Stimulated activated effector memory CD8-positive, alpha-beta T cell treated with anti-CD3 and anti-CD28 coated beads, Interleukin-12 subunit alpha, Interleukin-12 subunit beta, amount 100 ng/mL, for 72 hours (primary cell): ENCODE measurements at regions not wholly inside any gene's neighbourhood (a gene's known extent, or its start where the extent isn't known, plus 50 kb on each side); places are given as distances from the start of the nearest gene placed in this dataset.
"Not testable (repeated sequence)": the region's sequence is repeated elsewhere in the genome, so short reads cannot be mapped to it uniquely, and the experiment has no call there.

Experiments
- ATAC-seq: fragments of 150-1000 bp; cut with Tn5 transposase; 2 replicates; pipeline ENCODE4 v1.10.0; 2021
- DNase-seq, 2 donors: peaks; one replicate each; pipeline ENCODE4 v3.0.0; 2021 to 2022; ENCODE audit warnings: low spot score in 2 of 2
- H3K27ac Mint-ChIP-seq: one replicate; pipeline ENCODE4 v1.8.0; 2022; ENCODE audit warnings: mild to moderate bottlenecking, mixed read lengths
- H3K36me3 Mint-ChIP-seq: one replicate; pipeline ENCODE4 v1.8.0; 2022; ENCODE audit warnings: mild to moderate bottlenecking, mixed read lengths
- H3K4me1 Mint-ChIP-seq: one replicate; pipeline ENCODE4 v1.8.0; 2022; ENCODE audit warnings: mixed read lengths
- H3K4me3 Mint-ChIP-seq: one replicate; pipeline ENCODE4 v1.8.0; 2022; ENCODE audit warnings: mild to moderate bottlenecking, mixed read lengths
- H3K9me3 Mint-ChIP-seq: one replicate; pipeline ENCODE4 v1.8.0; 2022; ENCODE audit warnings: mixed read lengths

DNA sequence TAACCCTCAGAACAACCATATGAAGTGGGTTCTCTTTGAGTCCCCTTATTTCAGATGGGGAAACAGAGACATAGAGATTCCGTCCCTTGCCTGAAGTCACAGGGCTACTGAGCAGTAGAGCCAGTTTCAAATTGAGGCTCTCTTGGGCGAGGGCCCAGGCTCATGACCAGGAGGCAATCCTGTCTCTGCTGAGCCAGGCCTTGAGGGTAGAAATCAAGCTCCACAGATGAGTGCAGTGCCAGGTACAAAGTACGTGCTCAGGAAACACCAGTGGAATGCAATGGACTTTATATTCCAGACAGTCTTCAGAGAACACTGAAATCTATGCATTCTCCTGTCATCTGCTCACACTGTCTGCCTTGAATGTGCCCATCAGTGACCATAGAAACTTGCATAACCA lies 291.7 kb upstream of the MAF start:
- Mint-ChIP-seq H3K4me3 (no peak overlapping the region), H3K36me3 (no peaks in the 10 kb centered on the region), H3K27ac (no peak overlapping the region), H3K9me3 (peaks cover 3% of the 10 kb centered on the region), H3K4me1 (no peaks in the 10 kb centered on the region)
- no peak for DNase-seq
- no peak for ATAC-seq

DNA sequence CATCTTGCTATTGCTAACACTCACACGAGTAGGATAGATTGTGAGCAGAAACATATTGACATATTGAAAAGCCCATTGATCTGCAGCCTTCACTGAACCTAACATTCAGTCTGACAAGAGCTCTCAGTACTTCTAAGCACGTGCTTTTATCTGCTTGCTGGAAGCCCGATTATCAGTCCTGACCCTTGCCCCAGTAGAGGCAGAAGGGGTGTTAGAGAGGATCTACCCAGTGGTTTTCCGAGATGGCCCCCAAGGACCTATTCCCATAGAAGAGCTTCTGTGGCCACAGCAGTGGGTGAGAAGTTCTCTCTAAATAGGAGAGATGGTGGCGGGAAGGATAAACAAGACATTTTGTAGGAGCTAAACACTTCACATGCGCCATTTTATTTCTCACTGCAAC lies 290.9 kb upstream of the MAF start:
- ATAC-seq (no peak), DNase-seq (no peak)
- H3K4me3 Mint-ChIP-seq: no peak overlapping the region
- no peaks in the 10 kb centered on the region for H3K36me3 Mint-ChIP-seq
- H3K4me1 Mint-ChIP-seq: no peaks in the 10 kb centered on the region
- H3K27ac Mint-ChIP-seq: no peak overlapping the region
- H3K9me3 Mint-ChIP-seq: peaks cover 3% of the 10 kb centered on the region

DNA sequence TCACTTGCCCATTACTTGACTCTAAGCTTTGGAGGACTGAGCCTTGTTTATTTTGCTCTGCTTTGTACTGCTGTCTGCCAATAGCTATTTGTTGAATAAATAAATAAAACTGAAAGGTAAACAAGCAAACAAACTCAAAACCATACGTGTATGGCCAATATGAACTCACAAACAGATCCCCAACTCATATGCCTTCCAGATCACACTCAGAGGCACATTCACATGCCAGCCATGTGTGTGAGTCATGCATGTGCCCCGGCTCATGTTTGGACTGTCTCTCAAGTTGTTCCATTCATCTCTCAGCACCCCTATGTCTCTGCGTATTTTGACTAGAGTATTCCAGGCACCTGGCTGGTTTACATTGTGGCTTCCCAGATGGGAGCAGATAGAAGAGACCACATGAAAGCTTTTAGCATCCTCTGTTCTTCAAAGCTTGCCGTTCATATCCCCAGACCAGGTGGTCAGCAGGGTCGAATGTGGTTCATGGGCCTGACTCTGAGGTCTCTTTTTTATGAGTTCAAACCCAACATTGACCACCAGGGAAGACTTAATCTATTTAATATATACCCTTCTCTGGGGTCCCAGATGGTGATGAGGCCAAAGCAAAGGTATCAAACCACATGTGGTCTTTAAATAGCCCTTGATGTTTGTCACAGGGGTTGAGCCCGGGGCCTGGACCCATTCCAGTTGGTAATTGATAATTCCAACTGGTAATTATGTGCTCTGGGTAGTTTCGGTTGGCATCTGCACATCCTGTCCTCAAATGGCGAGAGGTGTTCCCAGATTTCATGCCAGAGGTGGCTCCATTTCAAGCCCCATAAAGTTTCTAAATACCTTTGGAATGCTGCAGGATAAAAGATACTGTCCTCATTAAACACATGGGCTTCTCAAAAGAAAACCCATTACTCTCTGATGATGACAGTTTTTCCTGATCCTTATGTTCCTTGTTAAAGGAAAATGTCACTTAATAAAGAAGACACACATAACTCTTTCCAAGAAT lies 287.3 kb upstream of the MAF start:
- ATAC-seq: no peak
- no peak overlapping the region for H3K27ac Mint-ChIP-seq
- no peaks in the 10 kb centered on the region for H3K36me3 Mint-ChIP-seq
- peaks cover 3% of the 10 kb centered on the region for H3K9me3 Mint-ChIP-seq
- H3K4me3 Mint-ChIP-seq: no peak overlapping the region
- H3K4me1 Mint-ChIP-seq: no peaks in the 10 kb centered on the region
- DNase-seq: no peak

DNA sequence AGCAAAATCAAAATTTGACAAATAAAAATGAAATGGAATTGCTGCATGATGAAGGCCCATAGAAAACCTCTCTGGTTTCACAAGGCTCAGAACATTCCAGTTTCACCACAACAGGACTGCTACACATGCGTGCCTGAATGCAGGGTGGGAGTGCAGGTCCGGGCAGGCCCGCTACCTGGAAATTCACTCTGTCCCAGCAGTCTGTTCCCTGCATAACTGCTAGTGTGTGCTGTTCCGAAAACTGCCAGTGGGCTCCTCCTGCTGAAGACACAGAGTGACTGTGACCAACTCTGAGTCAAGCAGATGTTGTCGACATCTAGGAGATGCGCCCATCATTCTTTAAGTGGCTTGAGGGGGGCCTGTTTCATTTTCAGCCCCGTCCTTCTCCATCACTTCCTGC lies 284.8 kb upstream of the MAF start:
- ATAC-seq (no peak), DNase-seq (no peak)
- Mint-ChIP-seq H3K36me3 (no peaks in the 10 kb centered on the region), H3K9me3 (no peaks in the 10 kb centered on the region), H3K4me1 (no peaks in the 10 kb centered on the region), H3K27ac (no peak overlapping the region), H3K4me3 (no peak overlapping the region)

DNA sequence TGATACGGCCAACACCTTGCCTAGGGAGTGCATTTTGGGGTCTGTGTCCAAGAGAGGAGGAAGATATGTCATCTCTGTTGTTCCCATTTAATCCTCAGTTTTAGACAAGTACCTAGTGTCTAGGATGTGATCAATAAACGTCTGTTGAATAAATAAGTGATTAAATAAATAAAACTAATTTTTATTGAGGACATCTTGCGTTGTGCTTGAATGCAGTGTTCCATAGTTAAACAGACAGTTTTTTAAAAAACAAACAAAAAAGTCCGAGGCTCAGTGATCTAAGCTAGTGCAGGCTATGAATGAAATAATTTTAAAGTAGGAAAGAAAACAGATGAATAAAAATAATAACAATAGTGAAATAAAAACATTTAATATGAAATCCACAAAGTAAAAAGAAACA lies 283.0 kb upstream of the MAF start:
- Mint-ChIP-seq H3K4me1 (no peaks in the 10 kb centered on the region), H3K9me3 (no peaks in the 10 kb centered on the region), H3K4me3 (no peak overlapping the region), H3K36me3 (no peaks in the 10 kb centered on the region), H3K27ac (no peak overlapping the region)
- no peak for DNase-seq
- no peak for ATAC-seq

DNA sequence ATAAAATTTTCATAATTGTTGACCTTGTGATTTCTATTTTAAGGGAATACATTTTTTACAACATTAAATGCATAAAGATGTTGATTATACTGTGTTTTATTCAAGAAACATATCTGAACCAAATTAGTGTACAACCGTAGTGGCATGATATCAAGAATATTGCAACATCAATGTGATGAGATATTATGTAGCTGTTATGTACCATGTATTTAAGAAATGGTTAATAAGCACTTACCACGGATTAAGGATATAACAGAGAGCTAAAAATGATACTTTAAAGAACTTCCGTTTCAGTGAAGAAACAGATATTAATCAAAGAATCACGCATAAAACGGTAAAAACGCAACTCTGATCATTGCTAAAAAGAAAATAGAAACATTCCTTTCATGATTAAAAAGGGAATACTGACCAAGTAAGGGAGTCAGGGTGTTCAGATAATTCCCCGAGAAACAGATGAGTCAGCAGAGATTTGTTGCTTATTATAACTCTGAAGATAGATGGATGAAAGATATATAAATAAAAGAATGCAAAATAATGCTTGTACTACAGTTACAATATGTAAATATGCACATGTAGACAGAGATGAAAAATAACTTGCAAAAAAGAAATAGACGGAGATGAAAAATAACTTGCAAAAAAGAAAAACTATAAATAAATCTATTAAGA lies 281.9 kb upstream of the MAF start:
- no peaks in the 10 kb centered on the region for H3K9me3 Mint-ChIP-seq
- no peak overlapping the region for H3K27ac Mint-ChIP-seq
- H3K4me1 Mint-ChIP-seq: no peaks in the 10 kb centered on the region

DNA sequence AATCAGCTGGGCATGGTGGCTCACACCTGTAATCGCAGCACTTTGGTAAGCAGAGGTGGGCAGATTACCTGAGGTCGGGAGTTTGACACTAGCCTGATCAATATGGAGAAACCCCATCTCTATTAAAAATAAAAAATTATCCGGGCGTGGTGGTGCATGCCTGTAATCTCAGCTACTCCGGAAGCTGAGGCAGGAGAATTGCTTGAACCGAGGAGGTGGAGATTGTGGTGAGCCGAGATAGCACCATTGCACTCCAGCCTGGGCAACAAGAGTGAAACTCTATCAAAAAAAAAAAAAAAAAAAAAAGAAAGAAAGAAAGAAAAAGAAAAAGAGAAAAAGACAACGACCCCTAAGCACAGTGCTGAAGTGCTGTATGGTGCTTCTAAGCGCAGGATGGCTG lies 280.6 kb upstream of the MAF start:
- not testable (repeated sequence) for H3K4me3 Mint-ChIP-seq, H3K9me3 Mint-ChIP-seq, DNase-seq, H3K27ac Mint-ChIP-seq, H3K4me1 Mint-ChIP-seq, H3K36me3 Mint-ChIP-seq, ATAC-seq

More for the DNA sequence above, 281.9 kb upstream of the MAF start:
- ATAC-seq (no peak), DNase-seq (no peak)
- H3K36me3 Mint-ChIP-seq: no peaks in the 10 kb centered on the region
- H3K4me3 Mint-ChIP-seq: no peak overlapping the region

DNA sequence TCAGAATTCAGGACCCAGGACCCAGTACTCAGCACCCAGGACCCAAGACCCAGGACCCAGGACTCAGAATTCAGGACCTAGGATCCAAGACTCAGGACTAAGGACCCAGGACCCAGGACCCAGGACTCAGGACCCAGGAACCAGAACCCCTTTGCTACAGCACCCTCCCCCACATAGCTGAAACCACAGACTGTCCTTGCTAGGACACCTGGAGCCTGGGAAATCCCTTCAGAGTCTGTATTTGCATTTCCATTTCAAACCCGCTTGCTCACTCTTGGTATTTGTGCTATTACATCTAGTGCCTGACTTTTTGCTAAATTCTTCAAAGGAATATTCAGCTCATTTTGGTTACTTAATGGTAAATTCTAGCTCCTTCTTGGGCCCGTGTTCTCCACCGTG lies 275.8 kb upstream of the MAF start:
- no peaks in the 10 kb centered on the region for H3K4me1 Mint-ChIP-seq
- H3K27ac Mint-ChIP-seq: no peak overlapping the region
- no peaks in the 10 kb centered on the region for H3K9me3 Mint-ChIP-seq
- no peaks in the 10 kb centered on the region for H3K36me3 Mint-ChIP-seq
- ATAC-seq: no peak
- H3K4me3 Mint-ChIP-seq: no peak overlapping the region
- DNase-seq: no peak

DNA sequence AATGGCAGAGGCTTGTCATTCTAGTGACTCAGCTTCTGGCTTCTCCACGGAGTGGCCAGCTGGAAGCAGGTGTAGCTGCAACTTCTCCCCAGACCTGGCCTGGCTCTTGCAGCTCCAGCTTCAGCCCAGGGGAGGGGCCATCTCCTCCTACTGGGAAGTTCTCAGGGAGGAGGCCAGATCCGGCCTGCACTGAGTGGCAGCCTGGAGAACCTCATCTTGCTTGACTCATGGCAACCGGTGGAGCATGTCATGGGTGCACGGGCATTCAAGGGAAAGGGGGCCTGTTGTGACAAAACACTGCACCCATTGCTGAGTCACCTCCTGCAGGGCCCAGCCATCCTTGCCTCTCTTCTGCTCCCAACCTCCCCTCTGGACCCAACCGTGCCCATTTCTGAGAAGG lies 273.9 kb upstream of the MAF start:
- Mint-ChIP-seq H3K36me3 (no peaks in the 10 kb centered on the region), H3K4me3 (no peak overlapping the region), H3K4me1 (no peaks in the 10 kb centered on the region), H3K27ac (no peak overlapping the region), H3K9me3 (no peaks in the 10 kb centered on the region)
- ATAC-seq: no peak
- DNase-seq: peak in 1 of 2 donors; percentile 32

DNA sequence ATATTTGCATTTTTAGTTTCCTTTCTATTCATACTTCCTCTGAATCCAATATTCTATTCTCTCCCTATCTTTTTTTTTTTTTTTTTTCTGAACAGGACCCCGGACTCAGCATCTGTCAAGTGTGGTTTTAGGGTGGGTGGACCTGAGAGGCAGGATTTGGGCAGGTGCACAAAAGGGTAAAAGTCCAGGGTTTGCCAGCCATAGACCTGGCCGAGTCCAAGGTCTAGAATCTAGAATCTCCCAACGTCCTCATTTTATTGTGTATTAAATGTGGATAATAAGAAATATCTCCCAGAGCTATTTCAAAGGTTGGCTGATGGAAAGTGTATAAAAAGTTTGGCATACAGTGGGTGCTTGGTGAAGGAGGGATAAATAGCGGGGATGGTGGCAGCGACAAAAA lies 273.3 kb upstream of the MAF start:
- Mint-ChIP-seq H3K36me3 (no peaks in the 10 kb centered on the region), H3K27ac (no peak overlapping the region), H3K9me3 (no peaks in the 10 kb centered on the region), H3K4me3 (no peak overlapping the region), H3K4me1 (no peaks in the 10 kb centered on the region)
- no peak for DNase-seq
- no peak for ATAC-seq

DNA sequence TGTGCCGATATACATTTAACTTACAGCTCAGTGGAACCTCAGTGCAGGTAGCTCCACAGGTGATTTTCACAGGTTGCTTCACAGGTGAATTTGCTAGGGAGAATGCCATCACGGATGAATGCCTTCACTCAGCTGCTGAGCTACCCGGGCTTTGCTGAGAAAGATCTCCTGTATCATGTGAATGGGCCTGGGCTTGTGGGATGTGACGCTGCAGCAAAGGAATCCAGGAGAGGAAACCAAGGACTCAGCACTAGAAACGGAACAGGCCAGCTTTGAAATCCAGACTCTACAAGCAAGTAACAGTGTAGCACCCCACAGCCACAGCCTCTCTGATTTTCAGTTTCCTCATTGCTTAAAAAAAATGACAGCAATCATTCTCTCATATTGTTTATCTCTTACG lies 271.4 kb upstream of the MAF start:
- ATAC-seq: no peak
- no peak for DNase-seq
- no peaks in the 10 kb centered on the region for H3K36me3 Mint-ChIP-seq
- H3K4me3 Mint-ChIP-seq: no peak overlapping the region
- H3K27ac Mint-ChIP-seq: no peak overlapping the region
- no peaks in the 10 kb centered on the region for H3K9me3 Mint-ChIP-seq
- no peaks in the 10 kb centered on the region for H3K4me1 Mint-ChIP-seq

DNA sequence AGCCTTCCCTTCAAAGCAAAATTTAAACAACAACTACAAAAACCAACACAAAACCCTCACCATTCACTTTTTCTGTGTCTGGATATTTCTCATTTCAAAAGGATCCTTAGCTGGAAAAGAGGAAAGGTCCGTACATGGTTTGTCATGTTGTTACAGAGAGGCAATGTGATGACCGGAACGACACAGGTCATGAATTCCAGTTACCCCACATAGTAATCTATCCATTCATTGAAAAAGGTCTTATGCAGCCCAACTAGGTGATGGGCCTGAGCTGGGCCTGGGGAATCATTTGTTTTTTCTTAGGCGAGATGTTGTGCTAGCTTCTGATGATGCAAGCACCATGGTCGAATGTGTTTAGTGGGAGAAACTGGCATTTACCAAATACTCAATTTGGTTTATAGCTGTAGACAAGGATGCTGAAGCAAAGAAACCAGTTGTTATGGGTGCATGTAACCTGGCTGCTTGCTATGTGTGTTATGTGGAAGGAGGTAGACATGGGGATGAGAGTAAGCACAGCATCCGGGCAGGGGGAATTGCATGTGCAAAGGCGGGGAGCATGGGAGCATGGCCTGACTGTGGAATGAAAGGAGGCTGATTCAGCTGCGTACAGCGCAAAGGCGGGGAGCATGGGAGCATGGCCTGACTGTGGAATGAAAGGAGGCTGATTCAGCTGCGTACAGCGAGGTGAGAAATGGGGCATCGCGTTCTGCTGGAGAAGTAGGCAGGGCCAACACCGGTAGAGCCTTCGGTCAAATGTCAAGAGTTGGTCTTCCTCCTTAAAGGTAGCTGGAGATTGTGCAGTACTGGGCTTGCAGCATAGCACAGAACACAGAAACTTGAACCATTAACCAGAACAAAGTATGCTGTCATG lies 269.7 kb upstream of the MAF start:
- no peaks in the 10 kb centered on the region for H3K36me3 Mint-ChIP-seq
- H3K9me3 Mint-ChIP-seq: no peaks in the 10 kb centered on the region
- DNase-seq (no peak), ATAC-seq (no peak)
- H3K4me3 Mint-ChIP-seq: no peak overlapping the region
- H3K27ac Mint-ChIP-seq: no peak overlapping the region
- H3K4me1 Mint-ChIP-seq: no peaks in the 10 kb centered on the region

DNA sequence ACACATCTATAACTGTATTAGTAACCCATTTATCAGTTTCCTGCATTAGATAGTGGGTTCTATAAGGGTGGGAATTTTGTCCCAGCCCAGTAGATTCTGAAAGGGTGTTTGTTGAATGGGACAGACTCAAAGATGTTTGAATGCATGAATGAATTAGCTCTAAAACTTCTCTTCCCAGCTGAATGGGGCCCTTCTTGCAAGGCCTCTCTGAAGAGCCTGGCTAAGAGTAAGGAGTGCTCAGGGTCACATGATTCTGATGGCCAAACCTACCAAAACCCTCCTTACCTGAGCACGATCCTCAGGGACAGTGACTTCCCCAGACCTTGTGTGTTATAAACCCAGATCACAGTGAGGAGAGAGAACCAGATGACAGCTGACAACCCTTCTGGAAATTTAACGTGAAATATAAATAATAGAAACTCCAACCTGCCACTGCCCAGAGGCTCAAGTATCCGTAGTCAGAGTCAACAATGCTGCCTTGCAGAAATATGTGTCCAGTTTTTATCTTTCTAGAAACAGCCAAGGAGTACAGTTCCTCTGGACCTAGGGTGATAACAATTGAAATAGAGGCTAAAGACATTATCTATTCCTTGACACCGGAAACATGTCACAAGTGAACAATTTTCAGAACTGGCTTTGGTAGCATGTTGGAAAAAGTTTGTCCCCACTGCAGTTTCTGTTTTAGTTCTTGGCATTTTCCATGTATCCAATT lies 268.9 kb upstream of the MAF start:
- H3K36me3 Mint-ChIP-seq: no peaks in the 10 kb centered on the region
- H3K27ac Mint-ChIP-seq: no peak overlapping the region
- ATAC-seq (no peak), DNase-seq (no peak)
- no peaks in the 10 kb centered on the region for H3K9me3 Mint-ChIP-seq
- H3K4me1 Mint-ChIP-seq: no peaks in the 10 kb centered on the region
- H3K4me3 Mint-ChIP-seq: no peak overlapping the region

DNA sequence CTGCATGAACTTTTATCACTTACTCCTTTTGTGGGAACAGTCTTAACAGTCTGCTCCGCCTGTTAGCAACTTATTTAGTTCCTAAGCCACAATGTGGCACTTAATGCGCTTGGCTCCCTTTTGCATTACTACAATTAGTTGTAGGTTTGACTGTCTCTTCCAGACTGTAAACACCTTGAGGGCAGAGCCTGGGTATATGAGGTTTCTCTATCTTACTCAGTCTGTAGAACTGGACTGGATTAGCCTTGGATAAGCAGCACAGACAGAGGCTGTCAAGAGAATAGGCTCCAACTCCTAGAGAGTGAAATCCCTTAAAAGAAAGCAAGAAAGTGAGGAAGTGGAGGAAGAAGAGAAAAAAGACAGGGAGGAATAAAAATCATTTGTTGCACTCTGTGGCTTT lies 268.3 kb upstream of the MAF start:
- Mint-ChIP-seq H3K27ac (no peak overlapping the region), H3K4me1 (no peaks in the 10 kb centered on the region), H3K4me3 (no peak overlapping the region), H3K36me3 (no peaks in the 10 kb centered on the region), H3K9me3 (no peaks in the 10 kb centered on the region)
- ATAC-seq (no peak), DNase-seq (no peak)

DNA sequence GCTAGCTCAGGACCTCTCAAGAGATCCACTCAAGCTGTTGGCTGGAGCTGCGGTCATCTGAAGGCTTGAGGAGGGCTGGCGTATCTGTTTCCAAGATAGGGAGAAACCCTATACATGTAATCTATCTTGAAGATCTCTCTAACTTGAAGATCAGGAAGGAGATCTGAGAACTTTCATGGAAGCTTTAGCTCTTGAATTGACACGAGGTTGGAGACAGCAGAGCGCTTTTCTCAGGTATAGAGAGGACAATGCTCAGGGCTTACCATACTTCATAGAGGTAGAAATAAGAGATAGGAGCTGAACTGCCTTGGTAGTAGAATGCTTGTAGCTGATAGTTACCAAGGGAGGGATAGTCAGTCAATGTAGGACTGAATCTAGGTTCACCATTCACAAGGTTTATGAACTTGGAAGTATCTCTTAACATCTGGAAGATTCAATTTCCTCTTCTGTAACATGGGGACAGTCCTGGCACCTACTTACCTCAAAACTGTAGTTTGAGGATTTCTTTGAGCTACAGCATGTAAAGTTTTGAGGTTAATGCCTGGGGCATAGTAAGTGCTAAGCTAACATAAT lies 267.0 kb upstream of the MAF start:
- Mint-ChIP-seq H3K27ac (no peak overlapping the region), H3K4me1 (no peaks in the 10 kb centered on the region), H3K36me3 (no peaks in the 10 kb centered on the region), H3K9me3 (no peaks in the 10 kb centered on the region), H3K4me3 (no peak overlapping the region)
- ATAC-seq (no peak), DNase-seq (no peak)
